ENCODE measurements at regions not wholly inside any gene's neighbourhood (a gene's known extent, or its start where the extent isn't known, plus 50 kb on each side); places are given as distances from the start of the nearest gene placed in this dataset.

DNA sequence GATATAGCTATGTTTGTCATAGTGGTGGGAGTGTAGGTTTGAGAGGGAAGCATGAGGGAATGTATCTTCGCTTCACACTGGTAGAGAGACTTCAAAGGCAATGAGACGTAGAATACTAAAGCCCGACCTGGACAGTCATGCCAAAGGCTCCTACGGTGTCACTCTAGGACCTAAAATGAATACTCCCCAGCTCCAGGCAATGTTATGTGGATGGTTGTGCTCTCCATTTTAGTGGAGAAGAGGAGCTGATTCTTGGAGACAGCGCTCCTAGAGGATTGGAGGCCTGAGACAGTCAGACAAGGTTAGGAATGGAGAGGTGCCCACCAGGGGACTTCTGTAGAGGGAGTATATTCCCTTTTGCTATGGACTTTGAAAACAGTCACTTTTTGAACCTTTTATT, 260.1 kb downstream of the MEX3B start:
- in situ Hi-C loops (cut with MboI), result no loop called here
- Histone ChIP-seq H2AFZ (ENCODE audit: low read depth, low read length) (no peak overlapping the region), H3K4me3 (no peak overlapping the region), H4K20me1 (replicated peaks; ENCODE audit: control insufficient read depth, insufficient read depth, low read length) (no peaks in the 10 kb centered on the region; the same call in 1 of the 2 replicates), H3K9me1 (ENCODE audit: control insufficient read depth, insufficient read depth, low read length) (no peaks in the 10 kb centered on the region), H3K4me1 (replicated peaks in 1 of 2; ENCODE audit: control insufficient read depth in 2 of 2, insufficient read depth in 2 of 2, low read length in 2 of 2) (no peaks in the 10 kb centered on the region), H3K27ac (ENCODE audit: extremely low read depth, low read depth, low read length) (no peak overlapping the region), H3K36me3 (ENCODE audit: control insufficient read depth, insufficient read depth, low read length) (no peaks in the 10 kb centered on the region), H3K9ac (ENCODE audit: insufficient read depth in 1 of 2, low read depth in 2 of 2, low read length in 2 of 2) (no peak overlapping the region), H3K79me2 (ENCODE audit: control insufficient read depth, insufficient read depth, low read length) (no peaks in the 10 kb centered on the region), H3K27me3 (ENCODE audit: control insufficient read depth in 2 of 2, insufficient read depth in 2 of 2, low read length in 2 of 2) (no peaks in the 10 kb centered on the region), H3K4me2 (ENCODE audit: insufficient read depth, low read length) (no peak overlapping the region), H3K9me3 (replicated peaks; ENCODE audit: control insufficient read depth, insufficient read depth, low read depth, low read length) (no peaks in the 10 kb centered on the region)
- intact Hi-C loops (cut with micrococcal nuclease), result no loop called here
- 36% methylated on average over 5 of the region's 5 CpGs for WGBS (ENCODE audit: insufficient coverage, low coverage, missing lambda C conversion rate)
- TF ChIP-seq, protein P1, sequence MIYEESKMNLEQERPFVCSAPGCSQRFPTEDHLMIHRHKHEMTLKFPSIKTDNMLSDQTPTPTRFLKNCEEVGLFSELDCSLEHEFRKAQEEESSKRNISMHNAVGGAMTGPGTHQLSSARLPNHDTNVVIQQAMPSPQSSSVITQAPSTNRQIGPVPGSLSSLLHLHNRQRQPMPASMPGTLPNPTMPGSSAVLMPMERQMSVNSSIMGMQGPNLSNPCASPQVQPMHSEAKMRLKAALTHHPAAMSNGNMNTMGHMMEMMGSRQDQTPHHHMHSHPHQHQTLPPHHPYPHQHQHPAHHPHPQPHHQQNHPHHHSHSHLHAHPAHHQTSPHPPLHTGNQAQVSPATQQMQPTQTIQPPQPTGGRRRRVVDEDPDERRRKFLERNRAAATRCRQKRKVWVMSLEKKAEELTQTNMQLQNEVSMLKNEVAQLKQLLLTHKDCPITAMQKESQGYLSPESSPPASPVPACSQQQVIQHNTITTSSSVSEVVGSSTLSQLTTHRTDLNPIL (CRISPR knock-in tag; IDR thresholded peaks at IDR 0.05), result no peak
- TF ChIP-seq, protein P2, sequence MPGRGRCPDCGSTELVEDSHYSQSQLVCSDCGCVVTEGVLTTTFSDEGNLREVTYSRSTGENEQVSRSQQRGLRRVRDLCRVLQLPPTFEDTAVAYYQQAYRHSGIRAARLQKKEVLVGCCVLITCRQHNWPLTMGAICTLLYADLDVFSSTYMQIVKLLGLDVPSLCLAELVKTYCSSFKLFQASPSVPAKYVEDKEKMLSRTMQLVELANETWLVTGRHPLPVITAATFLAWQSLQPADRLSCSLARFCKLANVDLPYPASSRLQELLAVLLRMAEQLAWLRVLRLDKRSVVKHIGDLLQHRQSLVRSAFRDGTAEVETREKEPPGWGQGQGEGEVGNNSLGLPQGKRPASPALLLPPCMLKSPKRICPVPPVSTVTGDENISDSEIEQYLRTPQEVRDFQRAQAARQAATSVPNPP (IDR thresholded peaks at IDR 0.05; ENCODE audit: borderline replicate concordance, insufficient read depth, insufficient read length), result no peak
- TF ChIP-seq PTRF (tag; IDR thresholded peaks at IDR 0.05) (no peak), HEY1 (CRISPR knock-in tag; IDR thresholded peaks at IDR 0.05; ENCODE audit: borderline replicate concordance) (no peak), CC2D1A (IDR thresholded peaks at IDR 0.05) (peak; percentile 56; the same call in 1 of the 2 replicates), TRIM24 (IDR thresholded peaks at IDR 0.05) (no peak), ZSCAN29 (IDR thresholded peaks at IDR 0.05) (no peak), PHB2 (IDR thresholded peaks at IDR 0.05; ENCODE audit: low read depth) (no peak)
- TF ChIP-seq, protein P3, sequence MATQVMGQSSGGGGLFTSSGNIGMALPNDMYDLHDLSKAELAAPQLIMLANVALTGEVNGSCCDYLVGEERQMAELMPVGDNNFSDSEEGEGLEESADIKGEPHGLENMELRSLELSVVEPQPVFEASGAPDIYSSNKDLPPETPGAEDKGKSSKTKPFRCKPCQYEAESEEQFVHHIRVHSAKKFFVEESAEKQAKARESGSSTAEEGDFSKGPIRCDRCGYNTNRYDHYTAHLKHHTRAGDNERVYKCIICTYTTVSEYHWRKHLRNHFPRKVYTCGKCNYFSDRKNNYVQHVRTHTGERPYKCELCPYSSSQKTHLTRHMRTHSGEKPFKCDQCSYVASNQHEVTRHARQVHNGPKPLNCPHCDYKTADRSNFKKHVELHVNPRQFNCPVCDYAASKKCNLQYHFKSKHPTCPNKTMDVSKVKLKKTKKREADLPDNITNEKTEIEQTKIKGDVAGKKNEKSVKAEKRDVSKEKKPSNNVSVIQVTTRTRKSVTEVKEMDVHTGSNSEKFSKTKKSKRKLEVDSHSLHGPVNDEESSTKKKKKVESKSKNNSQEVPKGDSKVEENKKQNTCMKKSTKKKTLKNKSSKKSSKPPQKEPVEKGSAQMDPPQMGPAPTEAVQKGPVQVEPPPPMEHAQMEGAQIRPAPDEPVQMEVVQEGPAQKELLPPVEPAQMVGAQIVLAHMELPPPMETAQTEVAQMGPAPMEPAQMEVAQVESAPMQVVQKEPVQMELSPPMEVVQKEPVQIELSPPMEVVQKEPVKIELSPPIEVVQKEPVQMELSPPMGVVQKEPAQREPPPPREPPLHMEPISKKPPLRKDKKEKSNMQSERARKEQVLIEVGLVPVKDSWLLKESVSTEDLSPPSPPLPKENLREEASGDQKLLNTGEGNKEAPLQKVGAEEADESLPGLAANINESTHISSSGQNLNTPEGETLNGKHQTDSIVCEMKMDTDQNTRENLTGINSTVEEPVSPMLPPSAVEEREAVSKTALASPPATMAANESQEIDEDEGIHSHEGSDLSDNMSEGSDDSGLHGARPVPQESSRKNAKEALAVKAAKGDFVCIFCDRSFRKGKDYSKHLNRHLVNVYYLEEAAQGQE (IDR thresholded peaks at IDR 0.05; ENCODE audit: borderline replicate concordance), result no peak
- TF ChIP-seq, protein P3 (CRISPR knock-in tag; IDR thresholded peaks at IDR 0.05; ENCODE audit: low read depth), result no peak
- TF ChIP-seq, protein P4, sequence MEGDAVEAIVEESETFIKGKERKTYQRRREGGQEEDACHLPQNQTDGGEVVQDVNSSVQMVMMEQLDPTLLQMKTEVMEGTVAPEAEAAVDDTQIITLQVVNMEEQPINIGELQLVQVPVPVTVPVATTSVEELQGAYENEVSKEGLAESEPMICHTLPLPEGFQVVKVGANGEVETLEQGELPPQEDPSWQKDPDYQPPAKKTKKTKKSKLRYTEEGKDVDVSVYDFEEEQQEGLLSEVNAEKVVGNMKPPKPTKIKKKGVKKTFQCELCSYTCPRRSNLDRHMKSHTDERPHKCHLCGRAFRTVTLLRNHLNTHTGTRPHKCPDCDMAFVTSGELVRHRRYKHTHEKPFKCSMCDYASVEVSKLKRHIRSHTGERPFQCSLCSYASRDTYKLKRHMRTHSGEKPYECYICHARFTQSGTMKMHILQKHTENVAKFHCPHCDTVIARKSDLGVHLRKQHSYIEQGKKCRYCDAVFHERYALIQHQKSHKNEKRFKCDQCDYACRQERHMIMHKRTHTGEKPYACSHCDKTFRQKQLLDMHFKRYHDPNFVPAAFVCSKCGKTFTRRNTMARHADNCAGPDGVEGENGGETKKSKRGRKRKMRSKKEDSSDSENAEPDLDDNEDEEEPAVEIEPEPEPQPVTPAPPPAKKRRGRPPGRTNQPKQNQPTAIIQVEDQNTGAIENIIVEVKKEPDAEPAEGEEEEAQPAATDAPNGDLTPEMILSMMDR (IDR thresholded peaks at IDR 0.05 in 2 of 3, conservative IDR thresholded peaks at IDR 0.05 in 1 of 3; ENCODE audit: insufficient read depth in 2 of 3, low read depth in 1 of 3, low read length in 3 of 3), result peak in 2 of 3 experiments; percentile 18 to 34; a peak in 2 of 6 replicates
- no peak for FAIRE-seq
- POLR2A ChIA-PET, result interaction anchor here (1.0 kb wide), 1 partner anchor 12 kb away, joined by 4 read pairs; no protein-coding TSS in a partner anchor
- CTCF ChIA-PET (ENCODE audit: low intra/inter-chr PET ratio), result no interaction called here
- no peak for ATAC-seq
- DNase-seq (ENCODE audit: extremely low read depth in 1 of 4, low spot score in 3 of 4), result no peak
- no TSS peak for BruUV-seq (replicated peaks)
